H9 (cell line): ENCODE measurements at regions not wholly inside any gene's neighbourhood (a gene's known extent, or its start where the extent isn't known, plus 50 kb on each side); places are given as distances from the start of the nearest gene placed in this dataset.

ENCODE experiments used
- DNase-seq: peaks from one replicate; pipeline ENCODE4 v3.0.0-alpha.2; 2017
- H2AFZ ChIP-seq: one replicate; pipeline ENCODE4 v1.6.1; 2013; ENCODE audit warnings: mild to moderate bottlenecking, low read length, control low read depth, moderate library complexity
- H2AK5ac ChIP-seq: 2 replicates; pipeline ENCODE4 v1.6.1; 2013; ENCODE audit warnings: low read length, control low read depth, mixed read lengths; ENCODE audit not compliant: insufficient read length
- H2BK120ac ChIP-seq: one replicate; pipeline ENCODE4 v1.6.1; 2013; ENCODE audit warnings: low read depth, mild to moderate bottlenecking, low read length, control low read depth, inconsistent platforms; ENCODE audit not compliant: poor library complexity, severe bottlenecking
- H2BK12ac ChIP-seq: 2 replicates; pipeline ENCODE4 v1.6.1; 2013; ENCODE audit warnings: low read length, control low read depth, mixed read lengths, low read depth; ENCODE audit not compliant: insufficient read length
- H2BK15ac ChIP-seq: 2 replicates; pipeline ENCODE4 v1.6.1; 2013; ENCODE audit warnings: low read depth, low read length, control low read depth
- H2BK20ac ChIP-seq: one replicate; pipeline ENCODE4 v1.6.1; 2013; ENCODE audit warnings: low read depth, mild to moderate bottlenecking, low read length, control low read depth, inconsistent platforms; ENCODE audit not compliant: poor library complexity, severe bottlenecking
- H2BK5ac ChIP-seq: 2 replicates; pipeline ENCODE4 v1.6.1; 2013; ENCODE audit warnings: low read length, control low read depth, mixed read lengths; ENCODE audit not compliant: insufficient read length
- H3K14ac ChIP-seq: 2 replicates; pipeline ENCODE4 v1.6.1; 2013; ENCODE audit warnings: low read length, control low read depth; ENCODE audit not compliant: insufficient read depth
- H3K18ac ChIP-seq: 2 replicates; pipeline ENCODE4 v1.6.1; 2013; ENCODE audit warnings: low read depth, mild to moderate bottlenecking, mixed read lengths, low read length, control low read depth; ENCODE audit not compliant: insufficient read length
- H3K23ac ChIP-seq: 2 replicates; pipeline ENCODE4 v1.6.1; 2013; ENCODE audit warnings: low read length, control low read depth, mixed read lengths, low read depth; ENCODE audit not compliant: insufficient read length
- H3K23me2 ChIP-seq: 2 replicates; pipeline ENCODE4 v1.6.1; 2013; ENCODE audit warnings: low read depth, mild to moderate bottlenecking, mixed read lengths, low read length, control low read depth; ENCODE audit not compliant: insufficient read length, poor library complexity, severe bottlenecking
- H3K27ac ChIP-seq: 2 replicates; pipeline ENCODE4 v1.5.1; 2013; ENCODE audit warnings: low read length, control low read depth, mixed read lengths, low read depth; ENCODE audit not compliant: insufficient read length
- H3K27me3 ChIP-seq: 2 replicates; pipeline ENCODE4 v1.6.1; 2013; ENCODE audit warnings: low read length, control low read depth, inconsistent platforms; ENCODE audit not compliant: insufficient read depth
- H3K4ac ChIP-seq: 2 replicates; pipeline ENCODE4 v1.6.1; 2013; ENCODE audit warnings: low read depth, mild to moderate bottlenecking, control low read depth, inconsistent platforms, low read length, moderate library complexity
- H3K4me1 ChIP-seq: 2 replicates; pipeline ENCODE4 v1.6.1; 2013; ENCODE audit warnings: low read length, control low read depth, inconsistent platforms; ENCODE audit not compliant: insufficient read depth
- H3K4me2 ChIP-seq: 2 replicates; pipeline ENCODE4 v1.6.1; 2013; ENCODE audit warnings: low read length, control low read depth, mixed read lengths; ENCODE audit not compliant: insufficient read length, insufficient read depth
- H3K56ac ChIP-seq: 2 replicates; pipeline ENCODE4 v1.6.1; 2013; ENCODE audit warnings: low read depth, mild to moderate bottlenecking, mixed read lengths, low read length, control low read depth; ENCODE audit not compliant: insufficient read length
- H3K79me1 ChIP-seq: 2 replicates; pipeline ENCODE4 v1.6.1; 2013; ENCODE audit warnings: low read depth, mild to moderate bottlenecking, moderate library complexity, low read length, control low read depth, inconsistent platforms; ENCODE audit not compliant: insufficient read depth, poor library complexity, severe bottlenecking
- H3K79me2 ChIP-seq: 2 replicates; pipeline ENCODE4 v1.6.1; 2013; ENCODE audit warnings: low read length, control low read depth, inconsistent platforms; ENCODE audit not compliant: insufficient read depth
- H3K9ac ChIP-seq: 2 replicates; pipeline ENCODE4 v1.6.1; 2013; ENCODE audit warnings: low read length, control low read depth, mixed read lengths; ENCODE audit not compliant: insufficient read length; ENCODE audit errors: extremely low read depth
- H3K9me3 ChIP-seq: one replicate; pipeline ENCODE4 v1.6.1; 2013; ENCODE audit warnings: low read depth, low read length, inconsistent platforms; ENCODE audit not compliant: control insufficient read depth
- H3T11ph ChIP-seq: one replicate; pipeline ENCODE4 v1.6.1; 2013; ENCODE audit warnings: mild to moderate bottlenecking, low read length, control low read depth, inconsistent platforms
- H4K20me1 ChIP-seq: one replicate; pipeline ENCODE4 v1.6.1; 2013; ENCODE audit not compliant: control insufficient read depth, insufficient read length, insufficient read depth
- H4K5ac ChIP-seq: 2 replicates; pipeline ENCODE4 v1.6.1; 2013; ENCODE audit warnings: low read depth, mild to moderate bottlenecking, mixed read lengths, low read length, control low read depth; ENCODE audit not compliant: insufficient read length
- H4K8ac ChIP-seq: replicated peaks from 2 replicates; pipeline ENCODE4 v1.6.1; 2013; ENCODE audit warnings: low read length, control low read depth, mixed read lengths, low read depth; ENCODE audit not compliant: insufficient read length
- H4K91ac ChIP-seq: 2 replicates; pipeline ENCODE4 v1.6.1; 2013; ENCODE audit warnings: low read depth, mild to moderate bottlenecking, moderate library complexity, mixed read lengths, low read length, control low read depth; ENCODE audit not compliant: insufficient read length
- H3K27ac Mint-ChIP-seq, 3 experiments: 2 replicates in 2 of 3; 3 replicates in 1 of 3; pipeline ENCODE4 v1.8.0; 2020 to 2021; ENCODE audit warnings: mixed read lengths in 3 of 3, mild to moderate bottlenecking in 1 of 3, moderate library complexity in 1 of 3
- H3K27me3 Mint-ChIP-seq: 2 replicates; pipeline ENCODE4 v1.8.0; 2021; ENCODE audit warnings: low read depth, mild to moderate bottlenecking, moderate library complexity, mixed read lengths
- H3K36me3 Mint-ChIP-seq, 3 experiments: 2 replicates in 2 of 3; 3 replicates in 1 of 3; pipeline ENCODE4 v1.8.0; 2020 to 2021; ENCODE audit warnings: low read depth in 3 of 3, mixed read lengths in 3 of 3; ENCODE audit not compliant: insufficient read depth in 1 of 3
- H3K4me1 Mint-ChIP-seq, 2 experiments: 2 replicates each; pipeline ENCODE4 v1.8.0; 2020; ENCODE audit warnings: mixed read lengths in 2 of 2
- H3K4me3 Mint-ChIP-seq, 2 experiments: 2 replicates in 1 of 2; 3 replicates in 1 of 2; pipeline ENCODE4 v1.8.0; 2020 to 2021; ENCODE audit warnings: mild to moderate bottlenecking in 2 of 2, mixed read lengths in 2 of 2, moderate library complexity in 1 of 2
- H3K9me3 Mint-ChIP-seq, 2 experiments: 2 replicates in 1 of 2; 3 replicates in 1 of 2; pipeline ENCODE4 v1.8.0; 2020; ENCODE audit warnings: mild to moderate bottlenecking in 2 of 2, mixed read lengths in 2 of 2, moderate library complexity in 1 of 2
- WGBS: extraction: QIAGEN DNeasy Blood & Tissue Kit; methylation state at CpG from one replicate; pipeline ENCODE4 v1.1.7; 2013; ENCODE audit warnings: missing lambda C conversion rate, low lambda C conversion rate, mixed read lengths; ENCODE audit not compliant: insufficient read length; ENCODE audit errors: extremely low coverage; 5-methylcytosine and 5-hydroxymethylcytosine counted together
- TF ChIP-seq, protein P1 (sequence below): fragments of 200-600 bp; sonication (generic); conservative IDR thresholded peaks from 3 replicates; pipeline ENCODE4 v1.8.0; 2021; ENCODE audit warnings: antibody characterized with exemption, mild to moderate bottlenecking

DNA sequence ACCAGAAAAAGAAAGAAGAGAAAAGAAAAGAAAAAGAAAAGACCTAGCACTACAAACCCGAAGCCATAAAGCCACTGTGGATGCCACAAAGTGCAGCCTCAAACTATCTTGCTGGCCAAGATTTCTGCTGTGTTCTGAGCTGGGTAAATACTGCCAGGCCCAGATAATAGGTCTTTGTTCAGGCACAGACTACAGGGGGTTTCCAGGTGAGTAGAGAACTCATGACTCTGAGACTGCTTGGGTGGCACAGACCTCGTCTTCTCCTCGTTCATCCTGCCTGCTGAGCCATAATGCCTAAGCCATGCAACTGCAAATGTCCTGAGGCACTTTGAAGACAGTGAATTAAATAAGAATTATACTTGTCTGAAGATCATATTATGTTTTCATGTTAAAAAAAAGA is 651.8 kb downstream of the LMO4 start:
- DNase-seq, result no peak
- Histone ChIP-seq H3K27ac (no peak overlapping the region), H3K23me2 (no peaks in the 10 kb centered on the region), H3T11ph (no peak overlapping the region), H3K14ac (no peak overlapping the region), H2BK20ac (no peak overlapping the region), H4K8ac (no peak overlapping the region), H3K9ac (no peak overlapping the region), H2BK12ac (no peak overlapping the region), H3K23ac (no peak overlapping the region), H2AK5ac (no peak overlapping the region), H3K27me3 (no peaks in the 10 kb centered on the region), H3K9me3 (no peaks in the 10 kb centered on the region), H3K56ac (no peak overlapping the region), H3K79me2 (no peaks in the 10 kb centered on the region), H2BK15ac (no peak overlapping the region), H3K18ac (no peak overlapping the region), H2BK120ac (no peak overlapping the region), H4K5ac (no peak overlapping the region), H4K20me1 (no peaks in the 10 kb centered on the region), H2BK5ac (no peak overlapping the region), H3K4me2 (no peak overlapping the region), H3K4ac (no peak overlapping the region), H3K79me1 (no peaks in the 10 kb centered on the region), H4K91ac (no peak overlapping the region), H2AFZ (no peak overlapping the region), H3K4me1 (no peaks in the 10 kb centered on the region)
- Mint-ChIP-seq H3K27ac (no peak overlapping the region), H3K36me3 (no peaks in the 10 kb centered on the region), H3K4me3 (no peak overlapping the region), H3K9me3 (no peaks in the 10 kb centered on the region; a peak in 1 of 5 replicates), H3K4me1 (peaks cover 26 to 33% of the 10 kb centered on the region in 2 experiments), H3K27me3 (peaks cover 3% of the 10 kb centered on the region; the same call in 1 of the 2 replicates)
- no CpG with 5 or more reads among the region's 3 CpGs for WGBS
- TF ChIP-seq, protein P1, sequence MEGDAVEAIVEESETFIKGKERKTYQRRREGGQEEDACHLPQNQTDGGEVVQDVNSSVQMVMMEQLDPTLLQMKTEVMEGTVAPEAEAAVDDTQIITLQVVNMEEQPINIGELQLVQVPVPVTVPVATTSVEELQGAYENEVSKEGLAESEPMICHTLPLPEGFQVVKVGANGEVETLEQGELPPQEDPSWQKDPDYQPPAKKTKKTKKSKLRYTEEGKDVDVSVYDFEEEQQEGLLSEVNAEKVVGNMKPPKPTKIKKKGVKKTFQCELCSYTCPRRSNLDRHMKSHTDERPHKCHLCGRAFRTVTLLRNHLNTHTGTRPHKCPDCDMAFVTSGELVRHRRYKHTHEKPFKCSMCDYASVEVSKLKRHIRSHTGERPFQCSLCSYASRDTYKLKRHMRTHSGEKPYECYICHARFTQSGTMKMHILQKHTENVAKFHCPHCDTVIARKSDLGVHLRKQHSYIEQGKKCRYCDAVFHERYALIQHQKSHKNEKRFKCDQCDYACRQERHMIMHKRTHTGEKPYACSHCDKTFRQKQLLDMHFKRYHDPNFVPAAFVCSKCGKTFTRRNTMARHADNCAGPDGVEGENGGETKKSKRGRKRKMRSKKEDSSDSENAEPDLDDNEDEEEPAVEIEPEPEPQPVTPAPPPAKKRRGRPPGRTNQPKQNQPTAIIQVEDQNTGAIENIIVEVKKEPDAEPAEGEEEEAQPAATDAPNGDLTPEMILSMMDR, result no peak
